ENCODE measurements at regions not wholly inside any gene's neighbourhood (a gene's known extent, or its start where the extent isn't known, plus 50 kb on each side); places are given as distances from the start of the nearest gene placed in this dataset.

DNA sequence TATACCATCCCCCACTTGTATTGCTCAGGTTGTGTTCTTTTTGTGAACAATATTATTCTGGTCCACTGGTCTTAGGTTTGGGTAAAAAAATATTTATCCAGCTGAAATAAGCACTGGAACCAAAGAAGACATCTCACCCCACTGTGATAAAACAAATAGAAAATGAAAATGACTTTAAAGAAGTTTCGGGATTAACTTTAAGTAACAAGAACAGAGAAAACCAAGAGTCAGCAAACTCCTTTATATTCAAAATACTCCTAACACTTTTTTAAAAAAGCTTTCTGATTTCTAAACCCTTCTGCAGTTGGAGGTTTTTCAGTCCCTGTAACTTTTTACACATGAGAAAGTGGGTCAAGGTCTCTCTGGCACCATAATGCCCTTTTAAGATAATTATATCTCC lies 273.9 kb upstream of the CDH10 start:
- DNase-seq (ENCODE audit: low spot score in 2 of 2): no peak
- no peak overlapping the region for H3K4me3 ChIP-seq

DNA sequence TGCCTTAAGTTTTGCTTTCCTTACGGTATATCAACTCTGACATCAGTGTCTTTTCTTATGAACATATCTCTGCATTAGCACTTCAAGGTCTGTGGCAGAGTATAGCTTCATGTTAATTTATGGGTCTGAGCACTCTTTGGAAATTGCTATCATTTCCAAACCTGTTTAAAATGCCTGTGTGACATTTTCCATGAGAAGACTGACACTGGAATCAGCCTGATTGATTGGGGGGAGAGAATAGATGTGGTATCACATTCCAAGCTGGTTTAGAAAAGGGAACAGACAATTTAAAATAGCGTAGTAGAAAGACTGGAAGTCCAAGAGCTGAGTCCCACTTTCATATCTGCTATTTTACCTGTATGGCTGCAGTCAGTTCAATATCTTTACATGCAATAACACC lies 272.1 kb upstream of the CDH10 start:
- Histone ChIP-seq H3K4me3 (no peak overlapping the region), H3K9me3 (no peaks in the 10 kb centered on the region), H3K27me3 (no peaks in the 10 kb centered on the region), H3K27ac (no peak overlapping the region), H3K4me1 (no peaks in the 10 kb centered on the region), H3K36me3 (no peaks in the 10 kb centered on the region)
- no peak for DNase-seq (ENCODE audit: low spot score in 2 of 2)
- TF ChIP-seq, protein P1, sequence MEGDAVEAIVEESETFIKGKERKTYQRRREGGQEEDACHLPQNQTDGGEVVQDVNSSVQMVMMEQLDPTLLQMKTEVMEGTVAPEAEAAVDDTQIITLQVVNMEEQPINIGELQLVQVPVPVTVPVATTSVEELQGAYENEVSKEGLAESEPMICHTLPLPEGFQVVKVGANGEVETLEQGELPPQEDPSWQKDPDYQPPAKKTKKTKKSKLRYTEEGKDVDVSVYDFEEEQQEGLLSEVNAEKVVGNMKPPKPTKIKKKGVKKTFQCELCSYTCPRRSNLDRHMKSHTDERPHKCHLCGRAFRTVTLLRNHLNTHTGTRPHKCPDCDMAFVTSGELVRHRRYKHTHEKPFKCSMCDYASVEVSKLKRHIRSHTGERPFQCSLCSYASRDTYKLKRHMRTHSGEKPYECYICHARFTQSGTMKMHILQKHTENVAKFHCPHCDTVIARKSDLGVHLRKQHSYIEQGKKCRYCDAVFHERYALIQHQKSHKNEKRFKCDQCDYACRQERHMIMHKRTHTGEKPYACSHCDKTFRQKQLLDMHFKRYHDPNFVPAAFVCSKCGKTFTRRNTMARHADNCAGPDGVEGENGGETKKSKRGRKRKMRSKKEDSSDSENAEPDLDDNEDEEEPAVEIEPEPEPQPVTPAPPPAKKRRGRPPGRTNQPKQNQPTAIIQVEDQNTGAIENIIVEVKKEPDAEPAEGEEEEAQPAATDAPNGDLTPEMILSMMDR (IDR thresholded peaks at IDR 0.05): no peak
- intact Hi-C loops (cut with DNase I): no loop called here

More for the DNA sequence above, 273.9 kb upstream of the CDH10 start:
- intact Hi-C loops (cut with DNase I): no loop called here
- TF ChIP-seq, protein P1 (IDR thresholded peaks at IDR 0.05): no peak
- H3K36me3 ChIP-seq: no peaks in the 10 kb centered on the region
- H3K9me3 ChIP-seq: no peaks in the 10 kb centered on the region
- no peaks in the 10 kb centered on the region for H3K27me3 ChIP-seq
- no peak overlapping the region for H3K27ac ChIP-seq
- no peaks in the 10 kb centered on the region for H3K4me1 ChIP-seq

DNA sequence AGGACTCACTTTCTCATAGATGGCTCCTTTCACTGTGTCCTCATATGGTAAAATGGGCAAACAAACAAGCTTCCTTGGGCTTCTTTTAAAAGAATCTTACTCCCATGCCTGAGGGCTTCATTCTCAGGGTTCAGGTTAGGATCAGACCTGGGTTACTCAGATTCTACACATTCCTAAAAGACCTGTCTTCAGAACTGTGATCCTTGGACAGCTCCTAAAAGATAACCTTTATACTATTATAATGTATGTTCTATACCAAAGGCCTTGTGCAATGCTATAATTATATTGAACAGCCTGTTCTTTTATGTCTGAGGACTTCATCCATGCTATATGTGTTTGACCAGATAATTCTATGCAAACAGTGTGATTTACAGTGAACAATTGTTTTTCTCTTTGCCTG lies 264.4 kb upstream of the CDH10 start:
- Histone ChIP-seq H3K4me1 (no peaks in the 10 kb centered on the region), H3K9me3 (no peaks in the 10 kb centered on the region), H3K27ac (no peak overlapping the region), H3K4me3 (no peak overlapping the region), H3K27me3 (no peaks in the 10 kb centered on the region), H3K36me3 (no peaks in the 10 kb centered on the region)
- intact Hi-C loops (cut with DNase I): no loop called here
- no peak for DNase-seq (ENCODE audit: low spot score in 2 of 2)
- TF ChIP-seq, protein P1 (IDR thresholded peaks at IDR 0.05): no peak

DNA sequence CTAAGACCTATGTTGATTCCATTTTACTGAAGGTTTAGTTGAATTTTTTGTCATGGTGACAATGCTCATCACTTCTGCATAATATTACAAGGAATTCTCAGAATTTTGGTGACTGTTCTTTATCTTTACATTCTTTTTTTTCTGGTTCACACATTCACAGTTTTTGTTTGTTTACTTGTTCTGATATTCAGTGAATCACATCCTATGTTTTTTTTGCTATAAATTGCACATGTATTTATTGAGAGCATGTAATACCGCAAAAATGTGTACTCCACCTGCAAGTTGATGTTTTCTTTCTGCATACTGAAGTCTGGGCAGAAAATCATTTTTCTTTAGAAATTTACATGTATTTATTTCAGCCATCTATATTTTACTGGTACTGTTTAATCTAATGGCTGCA lies 261.9 kb upstream of the CDH10 start:
- intact Hi-C loops (cut with DNase I): no loop called here
- H3K36me3 ChIP-seq: no peaks in the 10 kb centered on the region
- no peaks in the 10 kb centered on the region for H3K9me3 ChIP-seq
- no peak for DNase-seq (ENCODE audit: low spot score in 2 of 2)
- no peaks in the 10 kb centered on the region for H3K27me3 ChIP-seq
- H3K4me1 ChIP-seq: no peaks in the 10 kb centered on the region
- no peak overlapping the region for H3K27ac ChIP-seq
- TF ChIP-seq, protein P1 (IDR thresholded peaks at IDR 0.05): no peak
- H3K4me3 ChIP-seq: no peak overlapping the region

DNA sequence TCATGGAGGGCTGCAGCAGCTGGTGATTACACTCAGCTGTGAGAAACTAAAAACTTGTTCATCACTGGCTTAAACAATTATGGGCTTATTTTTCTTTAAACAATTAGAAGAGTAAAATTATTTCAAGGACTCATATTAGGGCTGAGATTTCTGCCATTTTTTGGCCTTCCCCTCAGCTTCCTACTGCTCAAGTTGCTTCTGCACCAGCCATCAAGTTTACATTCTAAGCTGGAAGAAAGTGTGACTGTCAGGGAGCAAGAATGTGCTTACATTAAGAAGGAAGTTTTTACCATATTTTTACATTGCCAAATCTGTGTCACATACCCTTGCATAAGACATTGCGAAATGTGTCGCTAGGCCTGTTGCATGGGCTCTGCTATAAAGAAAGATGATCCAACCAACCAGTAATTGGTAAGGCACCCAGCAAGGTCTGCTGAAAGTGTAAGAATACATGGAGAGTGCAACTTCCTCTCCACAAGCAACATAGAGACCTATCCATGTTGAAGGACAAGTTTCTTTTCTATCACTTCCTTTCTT lies 260.3 kb upstream of the CDH10 start:
- Histone ChIP-seq H3K4me3 (no peak overlapping the region), H3K36me3 (no peaks in the 10 kb centered on the region), H3K27ac (no peak overlapping the region), H3K27me3 (no peaks in the 10 kb centered on the region), H3K9me3 (no peaks in the 10 kb centered on the region), H3K4me1 (no peaks in the 10 kb centered on the region)
- no peak for DNase-seq (ENCODE audit: low spot score in 2 of 2)
- intact Hi-C loops (cut with DNase I): no loop called here
- TF ChIP-seq, protein P1 (IDR thresholded peaks at IDR 0.05): no peak

DNA sequence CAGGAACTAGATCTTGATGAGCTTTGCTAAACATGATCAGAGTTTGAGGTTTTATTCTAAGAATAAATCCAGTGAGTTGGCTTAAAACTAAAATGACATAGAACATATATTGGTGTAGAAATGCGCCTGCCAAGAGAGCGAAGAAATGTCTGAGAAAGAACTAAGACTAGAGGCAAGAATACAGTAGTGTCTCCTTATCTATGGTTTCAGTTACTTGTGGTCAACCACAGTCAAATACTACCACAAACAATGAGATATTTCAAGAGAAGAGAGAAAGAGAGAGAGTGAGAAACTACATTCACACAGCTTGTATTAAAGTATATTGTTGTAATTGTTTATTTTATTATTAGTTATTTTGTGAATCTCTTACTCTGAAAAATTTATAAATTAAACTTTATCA lies 254.4 kb upstream of the CDH10 start:
- TF ChIP-seq, protein P1 (IDR thresholded peaks at IDR 0.05): no peak
- H3K27me3 ChIP-seq: no peaks in the 10 kb centered on the region
- H3K9me3 ChIP-seq: no peaks in the 10 kb centered on the region
- DNase-seq (ENCODE audit: low spot score in 2 of 2): no peak
- no peaks in the 10 kb centered on the region for H3K36me3 ChIP-seq
- H3K4me1 ChIP-seq: no peaks in the 10 kb centered on the region
- intact Hi-C loops (cut with DNase I): no loop called here
- no peak overlapping the region for H3K4me3 ChIP-seq
- no peak overlapping the region for H3K27ac ChIP-seq
